Activated T-cell treated with anti-CD3 and anti-CD28 coated beads for 1 hour (primary cell): ENCODE measurements at regions not wholly inside any gene's neighbourhood (a gene's known extent, or its start where the extent isn't known, plus 50 kb on each side); places are given as distances from the start of the nearest gene placed in this dataset.

Experiments
- DNase-seq: peaks from one replicate; pipeline ENCODE4 v3.0.0-alpha.2; 2020; ENCODE audit warnings: low read depth

GRCh38 chr6:156647991-156648390, 129.2 kb upstream of the ARID1B start:
- DNase-seq: no peak

GRCh38 chr6:156647140-156647784, 129.9 kb upstream of the ARID1B start:
- DNase-seq: no peak

GRCh38 chr6:156646496-156646895, 130.7 kb upstream of the ARID1B start:
- no peak for DNase-seq

DNA sequence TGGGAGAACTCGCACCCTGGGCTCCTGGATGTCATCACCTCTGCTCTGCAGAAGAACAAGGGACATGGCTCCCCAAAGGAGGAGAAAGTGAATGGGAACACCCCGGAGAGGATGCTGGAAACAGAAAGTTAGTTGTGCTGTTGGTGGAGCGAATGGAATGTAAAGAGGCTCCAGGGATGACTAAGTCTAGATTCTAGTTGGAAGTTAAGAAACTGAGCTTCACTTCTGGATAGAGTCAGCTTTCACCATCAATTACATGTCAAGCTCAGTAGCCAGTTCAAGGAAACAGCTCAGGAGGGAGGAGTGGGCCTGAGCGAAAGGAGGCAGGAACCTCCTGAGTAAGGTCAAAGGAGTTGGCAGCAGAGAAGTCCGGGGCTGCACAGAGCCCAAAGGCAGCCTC, 132.1 kb upstream of the ARID1B start:
- DNase-seq: no peak

GRCh38 chr6:156639009-156639721, 138.0 kb upstream of the ARID1B start:
- DNase-seq: no peak

DNA sequence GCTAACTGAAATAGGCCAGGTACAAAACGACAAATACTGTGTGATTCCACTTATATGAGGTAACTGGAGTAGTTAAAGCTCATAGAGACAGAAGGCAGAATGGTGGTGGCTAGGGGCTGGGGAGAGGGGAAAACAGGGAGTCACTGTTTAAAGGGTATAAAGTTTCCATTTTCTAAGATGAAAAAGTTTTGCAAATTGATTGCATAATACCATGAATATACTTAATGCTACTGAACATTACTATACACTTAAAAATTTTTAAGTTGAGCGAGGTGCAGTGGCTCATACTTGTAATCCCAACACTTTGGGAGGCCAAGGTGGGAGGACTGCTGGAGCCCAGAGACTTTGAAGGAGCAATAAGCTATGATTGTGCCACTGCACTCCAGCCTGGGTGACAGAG, 138.6 kb upstream of the ARID1B start:
- no peak for DNase-seq

DNA sequence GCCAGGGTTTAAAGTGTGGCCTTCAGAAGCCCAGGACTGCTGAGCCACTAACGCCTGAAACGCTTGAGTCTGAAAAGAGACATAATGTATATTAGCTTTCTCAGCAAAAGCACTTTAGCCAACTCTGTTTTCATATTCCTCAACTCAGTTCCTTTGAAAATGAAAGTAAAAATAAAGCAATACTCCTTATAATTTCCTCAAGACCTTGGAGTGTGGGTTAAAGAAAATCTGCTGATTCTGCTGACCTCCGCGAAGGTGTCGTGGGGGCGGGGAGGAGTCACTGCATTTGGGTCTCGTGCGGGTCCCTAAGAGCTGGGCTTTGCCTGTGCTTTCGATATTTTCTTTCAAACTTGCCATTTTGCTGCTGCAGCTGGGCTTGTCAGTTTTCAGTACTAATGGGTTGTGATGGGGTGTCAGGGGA, 142.2 kb upstream of the ARID1B start:
- no peak for DNase-seq

DNA sequence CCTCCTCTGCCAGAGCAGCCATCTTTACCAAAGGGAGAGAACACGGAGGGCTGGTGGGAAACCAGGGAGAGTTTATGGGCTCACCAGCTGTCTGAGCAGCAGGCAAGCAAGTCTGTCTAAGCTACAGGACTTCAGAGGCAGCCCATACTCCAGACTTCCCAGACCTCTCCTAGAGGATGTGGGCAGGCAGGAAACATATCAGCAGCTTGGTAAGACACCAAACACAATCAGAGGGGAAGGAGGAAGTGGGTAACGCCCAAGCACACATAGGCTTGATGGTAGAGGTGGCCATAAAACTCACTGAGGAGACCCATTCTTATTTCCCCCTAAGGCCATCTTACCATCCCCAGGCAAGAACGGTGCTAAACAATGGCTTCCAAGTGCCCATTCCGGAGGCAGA, 143.1 kb upstream of the ARID1B start:
- no peak for DNase-seq

GRCh38 chr6:156633291-156633690, 143.9 kb upstream of the ARID1B start:
- no peak for DNase-seq

DNA sequence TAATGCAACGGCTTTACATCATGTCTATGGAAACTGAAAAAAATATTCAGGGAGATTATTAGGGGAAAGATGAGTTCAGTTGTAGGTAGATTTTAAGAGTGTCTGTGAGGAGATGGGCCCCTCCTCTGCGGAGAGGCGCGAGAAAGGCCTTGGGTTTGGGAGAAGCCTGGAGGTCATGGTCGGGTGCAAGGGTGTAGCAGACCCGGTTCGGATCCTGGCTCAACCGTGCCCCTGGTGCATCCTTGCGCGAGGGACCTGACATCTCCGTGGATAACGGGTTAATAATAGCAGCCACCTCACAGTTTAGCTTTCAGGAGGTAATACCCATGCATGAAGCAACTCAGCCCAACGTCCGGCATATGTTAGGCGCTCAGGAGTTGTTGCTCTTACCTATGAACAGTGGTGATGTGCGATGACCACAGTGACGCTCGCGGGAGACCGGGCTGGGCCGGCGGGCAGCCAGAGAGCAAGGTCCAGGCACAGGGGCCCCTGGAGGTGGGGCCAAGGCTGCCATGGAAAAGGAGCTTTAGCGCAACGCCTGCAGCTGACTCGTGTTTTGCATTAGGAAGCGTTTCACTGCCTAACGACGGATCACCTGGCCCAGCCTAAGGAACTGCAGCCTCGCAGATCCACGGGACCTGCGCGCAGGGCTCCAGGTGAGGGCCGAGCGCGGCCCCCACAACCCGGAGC, 146.4 kb upstream of the ARID1B start:
- no peak for DNase-seq

DNA sequence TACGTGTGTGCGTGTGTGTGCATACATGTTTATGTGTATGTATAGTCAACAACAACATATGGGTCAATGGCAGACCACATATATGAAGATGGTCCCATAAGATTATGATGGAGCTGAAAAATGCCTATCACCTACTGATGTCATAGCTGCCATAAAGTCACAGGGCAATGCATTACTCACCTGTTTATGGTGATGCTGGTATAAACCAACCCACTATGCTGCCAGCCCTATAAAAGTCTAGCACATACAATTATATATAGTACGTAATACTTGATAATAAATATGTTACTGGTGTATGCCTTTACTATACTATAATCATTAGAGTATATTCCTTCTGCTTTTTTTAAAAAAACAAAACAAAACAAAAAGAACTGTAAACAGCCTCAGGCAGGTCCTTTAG, 148.4 kb upstream of the ARID1B start:
- no peak for DNase-seq

GRCh38 chr6:156627524-156627923, 149.7 kb upstream of the ARID1B start:
- DNase-seq: no peak

DNA sequence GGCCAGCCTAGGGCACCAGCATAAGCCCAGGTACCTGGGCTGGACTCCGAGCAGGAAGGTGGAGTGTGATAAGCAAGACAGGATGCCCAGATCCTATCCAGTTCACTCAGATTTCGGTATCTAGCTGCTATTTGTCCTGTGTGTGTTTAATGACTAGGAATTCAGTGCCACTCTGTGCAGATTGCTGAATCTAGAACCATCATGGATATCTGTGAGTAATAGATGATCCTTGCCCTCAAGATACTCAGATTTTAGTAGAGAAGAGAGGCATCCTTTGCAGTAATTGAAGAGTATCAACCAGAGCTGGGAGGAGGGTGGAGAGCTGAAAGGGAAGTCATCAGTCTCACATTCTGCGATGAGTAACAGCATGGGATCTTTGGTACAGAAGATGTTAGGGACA, 155.0 kb upstream of the ARID1B start:
- DNase-seq: no peak

DNA sequence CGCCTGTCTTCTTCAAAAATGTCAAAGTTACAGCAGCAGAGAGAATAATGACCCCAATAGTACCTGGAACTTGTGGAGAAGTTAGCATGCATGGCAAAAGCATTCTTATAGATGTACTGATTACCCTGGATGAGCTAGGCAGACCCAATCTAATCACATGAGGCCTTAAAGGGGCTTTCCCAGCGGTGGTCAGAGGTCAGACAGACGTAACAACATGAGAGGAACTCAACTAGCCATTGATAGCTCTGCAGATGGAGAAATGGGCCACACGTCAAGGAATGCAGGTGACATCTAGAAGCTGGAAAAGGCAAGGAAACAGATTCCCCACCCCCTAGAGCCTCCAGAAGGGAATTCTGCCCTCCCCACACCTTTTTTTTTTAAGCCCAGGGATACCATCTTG, 156.8 kb upstream of the ARID1B start:
- DNase-seq: no peak

- DNase-seq: no peak
Observed at GRCh38 chr6:156618600-156619205, 158.5 kb upstream of the ARID1B start.

GRCh38 chr6:156617941-156618340, 159.2 kb upstream of the ARID1B start:
- DNase-seq: no peak

GRCh38 chr6:156617376-156617775, 159.8 kb upstream of the ARID1B start:
- no peak for DNase-seq

- DNase-seq: no peak
Observed at GRCh38 chr6:156616495-156616894, 160.7 kb upstream of the ARID1B start.

GRCh38 chr6:156613996-156614395, 163.2 kb upstream of the ARID1B start:
- no peak for DNase-seq

- no peak for DNase-seq
Observed at GRCh38 chr6:156612361-156612760, 164.8 kb upstream of the ARID1B start.

DNA sequence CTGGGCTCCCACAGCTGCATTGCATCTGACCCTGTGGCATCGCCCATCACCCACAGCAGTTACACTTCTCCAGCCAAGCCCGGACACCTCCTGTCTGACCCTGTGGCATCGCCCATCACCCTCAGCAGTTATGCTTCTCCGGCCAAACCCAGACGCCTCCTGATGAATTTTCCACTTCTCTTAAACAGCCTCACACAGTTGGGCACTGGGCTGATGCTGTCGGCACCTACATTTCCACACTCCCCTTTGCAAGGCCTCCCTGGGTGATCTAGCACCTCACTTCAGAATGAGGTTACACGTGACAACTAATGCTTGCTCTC, 175.2 kb upstream of the ARID1B start:
- no peak for DNase-seq

- no peak for DNase-seq
Observed at GRCh38 chr6:156601152-156602065, 175.8 kb upstream of the ARID1B start.
